H1 (cell line): ENCODE measurements at regions not wholly inside any gene's neighbourhood (a gene's known extent, or its start where the extent isn't known, plus 50 kb on each side); places are given as distances from the start of the nearest gene placed in this dataset.

Source experiments
- CHD2 ChIP-seq: IDR thresholded peaks from 2 replicates; pipeline ENCODE4 v1.6.1; 2012; ENCODE audit warnings: low read length, improper control_type of control experiment
- POLR2AphosphoS5 ChIP-seq: IDR thresholded peaks from 2 replicates; pipeline ENCODE4 v1.6.1; 2011; ENCODE audit warnings: low read depth, low read length
- RFX5 ChIP-seq: IDR thresholded peaks from 2 replicates; pipeline ENCODE4 v1.6.1; 2011; ENCODE audit warnings: low read depth, low read length, improper control_type of control experiment, borderline replicate concordance
- SIN3A ChIP-seq, 2 experiments: IDR thresholded peaks in 1 of 2; conservative IDR thresholded peaks in 1 of 2; 2 replicates each; pipeline ENCODE4 v1.6.1; 2011 to 2012; ENCODE audit warnings: low read length in 2 of 2, improper control_type of control experiment in 1 of 2, low read depth in 1 of 2, mild to moderate bottlenecking in 1 of 2
- SP1 ChIP-seq: IDR thresholded peaks from 2 replicates; pipeline ENCODE4 v1.6.1; 2011; ENCODE audit warnings: low read depth, low read length
- SUZ12 ChIP-seq: fragments of 200-600 bp; sonication (generic); IDR thresholded peaks from 2 replicates; pipeline ENCODE4 v1.6.1; 2012; ENCODE audit warnings: mild to moderate bottlenecking, inconsistent platforms, low read length, moderate library complexity, mixed read lengths
- TAF1 ChIP-seq: IDR thresholded peaks from 2 replicates; pipeline ENCODE4 v1.6.1; 2011; ENCODE audit warnings: mild to moderate bottlenecking, low read depth, low read length
- TF ChIP-seq, protein P1 (sequence below), 3 experiments: IDR thresholded peaks; 1 replicate in 2 of 3; 2 replicates in 1 of 3; pipeline versions ENCODE4 v1.5.1 to v1.6.1; 2011; ENCODE audit warnings: low read length in 3 of 3, mild to moderate bottlenecking in 3 of 3, inconsistent platforms in 2 of 3, low read depth in 1 of 3, moderate library complexity in 1 of 3; ENCODE audit not compliant: insufficient read depth in 1 of 3; ENCODE audit errors: control extremely low read depth in 1 of 3
- TF ChIP-seq, protein P2 (sequence below): IDR thresholded peaks from 2 replicates; pipeline ENCODE4 v1.6.1; 2012; ENCODE audit warnings: inconsistent platforms

DNA sequence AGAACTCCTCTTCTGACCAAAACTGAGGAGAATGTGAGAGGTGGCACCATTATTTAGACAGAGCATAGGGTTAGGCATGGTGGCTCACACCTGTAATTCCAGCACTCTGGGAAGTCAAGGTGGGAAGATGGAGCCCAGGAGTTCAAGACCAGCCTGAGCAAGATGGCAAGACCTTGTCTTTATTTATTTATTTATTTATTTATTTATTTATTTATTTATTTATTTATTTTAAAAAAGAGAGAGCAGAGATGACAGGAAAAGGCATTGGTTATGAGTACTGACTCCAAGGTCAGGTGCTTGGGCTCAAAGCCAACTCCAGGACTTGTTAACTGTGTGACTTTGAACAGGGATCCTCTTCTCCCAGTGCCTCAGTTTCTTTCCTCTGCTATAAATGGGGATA is 217.7 kb downstream of the MEX3B start:
- TF ChIP-seq, protein P1, sequence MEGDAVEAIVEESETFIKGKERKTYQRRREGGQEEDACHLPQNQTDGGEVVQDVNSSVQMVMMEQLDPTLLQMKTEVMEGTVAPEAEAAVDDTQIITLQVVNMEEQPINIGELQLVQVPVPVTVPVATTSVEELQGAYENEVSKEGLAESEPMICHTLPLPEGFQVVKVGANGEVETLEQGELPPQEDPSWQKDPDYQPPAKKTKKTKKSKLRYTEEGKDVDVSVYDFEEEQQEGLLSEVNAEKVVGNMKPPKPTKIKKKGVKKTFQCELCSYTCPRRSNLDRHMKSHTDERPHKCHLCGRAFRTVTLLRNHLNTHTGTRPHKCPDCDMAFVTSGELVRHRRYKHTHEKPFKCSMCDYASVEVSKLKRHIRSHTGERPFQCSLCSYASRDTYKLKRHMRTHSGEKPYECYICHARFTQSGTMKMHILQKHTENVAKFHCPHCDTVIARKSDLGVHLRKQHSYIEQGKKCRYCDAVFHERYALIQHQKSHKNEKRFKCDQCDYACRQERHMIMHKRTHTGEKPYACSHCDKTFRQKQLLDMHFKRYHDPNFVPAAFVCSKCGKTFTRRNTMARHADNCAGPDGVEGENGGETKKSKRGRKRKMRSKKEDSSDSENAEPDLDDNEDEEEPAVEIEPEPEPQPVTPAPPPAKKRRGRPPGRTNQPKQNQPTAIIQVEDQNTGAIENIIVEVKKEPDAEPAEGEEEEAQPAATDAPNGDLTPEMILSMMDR (IDR thresholded peaks at IDR 0.05; ENCODE audit: control extremely low read depth in 1 of 3, insufficient read depth in 1 of 3, low read depth in 1 of 3, low read length in 3 of 3) = no peak
- no peak for TF ChIP-seq CHD2
- TF ChIP-seq TAF1 = no peak
- TF ChIP-seq SP1 = no peak
- TF ChIP-seq SIN3A (conservative IDR thresholded peaks at IDR 0.05 in 1 of 2, IDR thresholded peaks at IDR 0.05 in 1 of 2; ENCODE audit: low read depth in 1 of 2, low read length in 2 of 2) = no peak
- no peak for TF ChIP-seq POLR2AphosphoS5
- TF ChIP-seq SUZ12 = no peak
- TF ChIP-seq RFX5 = no peak
- TF ChIP-seq, protein P2, sequence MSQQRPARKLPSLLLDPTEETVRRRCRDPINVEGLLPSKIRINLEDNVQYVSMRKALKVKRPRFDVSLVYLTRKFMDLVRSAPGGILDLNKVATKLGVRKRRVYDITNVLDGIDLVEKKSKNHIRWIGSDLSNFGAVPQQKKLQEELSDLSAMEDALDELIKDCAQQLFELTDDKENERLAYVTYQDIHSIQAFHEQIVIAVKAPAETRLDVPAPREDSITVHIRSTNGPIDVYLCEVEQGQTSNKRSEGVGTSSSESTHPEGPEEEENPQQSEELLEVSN = no peak
